SJSA1 (cell line): ENCODE measurements at regions not wholly inside any gene's neighbourhood (a gene's known extent, or its start where the extent isn't known, plus 50 kb on each side); places are given as distances from the start of the nearest gene placed in this dataset.

Source experiments
- DNase-seq, 2 experiments: peaks; one replicate each; pipeline ENCODE4 v3.0.0-alpha.2; 2015 to 2020; ENCODE audit warnings: low spot score in 2 of 2, low read depth in 1 of 2
- H3K27ac ChIP-seq: fragments of 250-450 bp; sonication (Bioruptor Pico); 2 replicates; pipeline ENCODE4 v1.5.1; 2020; ENCODE audit warnings: mild to moderate bottlenecking, moderate library complexity
- H3K27me3 ChIP-seq: fragments of 250-450 bp; sonication (Bioruptor Pico); replicated peaks from 2 replicates; pipeline ENCODE4 v1.5.1; 2020; ENCODE audit warnings: mild to moderate bottlenecking, moderate library complexity
- H3K36me3 ChIP-seq: fragments of 250-450 bp; sonication (Bioruptor Pico); 2 replicates; pipeline ENCODE4 v1.5.1; 2020; ENCODE audit warnings: mild to moderate bottlenecking
- H3K4me1 ChIP-seq: fragments of 250-450 bp; sonication (Bioruptor Pico); replicated peaks from 2 replicates; pipeline ENCODE4 v1.6.1; 2021; ENCODE audit warnings: mild to moderate bottlenecking
- H3K4me3 ChIP-seq: fragments of 250-450 bp; sonication (Bioruptor Pico); 2 replicates; pipeline ENCODE4 v1.5.1; 2020; ENCODE audit warnings: mild to moderate bottlenecking
- H3K9me3 ChIP-seq: fragments of 250-450 bp; sonication (Bioruptor Pico); replicated peaks from 2 replicates; pipeline ENCODE4 v1.5.1; 2020; ENCODE audit warnings: mild to moderate bottlenecking

GRCh38 chr7:20267482-20267881 lies 50.3 kb upstream of the MACC1 start:
- H3K27me3 ChIP-seq, result no peaks in the 10 kb centered on the region
- DNase-seq, result no peak
- peaks cover 24% of the 10 kb centered on the region for H3K4me1 ChIP-seq
- no peak overlapping the region for H3K4me3 ChIP-seq
- H3K27ac ChIP-seq, result no peak overlapping the region
- no peaks in the 10 kb centered on the region for H3K9me3 ChIP-seq
- H3K36me3 ChIP-seq, result no peaks in the 10 kb centered on the region

- peaks cover 24% of the 10 kb centered on the region for H3K4me1 ChIP-seq
- no peak overlapping the region for H3K27ac ChIP-seq
- no peaks in the 10 kb centered on the region for H3K36me3 ChIP-seq
- no peak overlapping the region for H3K4me3 ChIP-seq
- no peaks in the 10 kb centered on the region for H3K27me3 ChIP-seq
- peak in 1 of 2 experiments; percentile 39 for DNase-seq
- H3K9me3 ChIP-seq, result no peaks in the 10 kb centered on the region
These were observed 51.6 kb upstream of the MACC1 start for GRCh38 chr7:20268824-20269223.

DNA sequence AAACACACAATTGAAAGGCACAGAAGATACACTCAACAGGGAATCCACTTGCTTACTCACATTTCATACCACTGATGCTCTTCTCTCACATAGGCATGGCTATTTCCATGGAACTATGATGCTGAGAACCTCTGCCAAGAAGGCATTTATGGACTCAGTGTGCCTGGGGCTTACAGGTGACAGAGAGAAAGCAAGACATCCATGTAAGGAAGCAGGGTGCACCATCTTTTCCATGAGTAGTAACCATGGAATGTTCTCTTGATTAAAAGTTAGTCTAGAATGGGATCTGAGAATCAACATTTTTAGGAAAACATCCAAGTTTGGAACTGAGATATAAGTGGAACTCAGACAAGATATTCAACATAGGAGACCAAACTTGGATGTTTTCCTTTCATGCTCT lies 52.5 kb upstream of the MACC1 start:
- Histone ChIP-seq H3K4me1 (peaks cover 24% of the 10 kb centered on the region), H3K4me3 (no peak overlapping the region)

DNA sequence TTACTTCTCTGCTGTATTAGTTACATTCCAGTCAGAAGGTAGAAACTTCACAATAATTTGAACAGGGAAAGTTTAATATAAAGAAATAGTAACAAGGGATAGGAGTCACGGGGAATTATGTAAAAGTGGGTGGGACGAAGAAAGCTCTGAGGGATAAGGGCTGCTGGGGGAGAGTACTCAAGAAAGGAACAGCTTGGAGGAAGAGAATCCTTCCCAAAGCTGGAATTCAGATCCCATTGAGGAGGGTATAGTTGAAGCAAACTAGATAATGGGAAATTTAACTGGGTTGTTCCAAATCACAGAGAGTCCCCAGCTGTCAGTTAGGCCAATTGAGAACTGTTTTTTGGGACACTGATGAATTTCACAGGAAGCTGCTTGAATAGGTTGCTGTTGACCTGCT lies 53.2 kb upstream of the MACC1 start:
- Histone ChIP-seq H3K27ac (no peak overlapping the region), H3K9me3 (no peaks in the 10 kb centered on the region), H3K27me3 (no peaks in the 10 kb centered on the region), H3K4me3 (no peak overlapping the region), H3K4me1 (peaks cover 24% of the 10 kb centered on the region), H3K36me3 (no peaks in the 10 kb centered on the region)
- no peak for DNase-seq

More for the DNA sequence above, 52.5 kb upstream of the MACC1 start:
- no peaks in the 10 kb centered on the region for H3K9me3 ChIP-seq
- no peaks in the 10 kb centered on the region for H3K27me3 ChIP-seq
- no peak overlapping the region for H3K27ac ChIP-seq
- no peak for DNase-seq
- no peaks in the 10 kb centered on the region for H3K36me3 ChIP-seq

GRCh38 chr7:20270867-20271266 lies 53.7 kb upstream of the MACC1 start:
- Histone ChIP-seq H3K9me3 (no peaks in the 10 kb centered on the region), H3K27me3 (no peaks in the 10 kb centered on the region), H3K27ac (no peak overlapping the region), H3K4me1 (peaks cover 24% of the 10 kb centered on the region), H3K36me3 (no peaks in the 10 kb centered on the region), H3K4me3 (no peak overlapping the region)
- DNase-seq, result no peak

DNA sequence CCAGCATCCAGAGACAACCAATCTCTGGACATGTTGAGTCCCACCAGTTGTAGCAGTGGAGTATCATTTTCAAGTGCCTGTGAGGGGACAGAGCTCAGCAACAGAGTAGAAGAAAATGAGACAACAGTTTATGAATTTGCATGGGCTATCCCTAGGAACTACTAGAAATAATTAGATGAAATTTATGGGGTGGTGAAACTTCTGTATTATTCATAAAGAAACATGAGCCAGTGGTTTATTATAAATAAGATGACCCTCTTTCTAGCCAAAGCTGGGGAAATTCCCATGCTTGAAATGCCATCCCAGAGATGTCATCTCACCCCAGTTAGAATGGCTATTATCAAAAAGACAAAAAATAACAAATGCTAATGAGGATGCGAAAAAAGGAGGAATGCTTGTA lies 55.1 kb upstream of the ITGB8 start:
- Histone ChIP-seq H3K27me3 (no peaks in the 10 kb centered on the region), H3K27ac (no peak overlapping the region), H3K4me1 (peaks cover 6% of the 10 kb centered on the region; the same call in 1 of the 2 replicates), H3K4me3 (no peak overlapping the region), H3K36me3 (no peaks in the 10 kb centered on the region), H3K9me3 (no peaks in the 10 kb centered on the region)
- DNase-seq, result no peak

DNA sequence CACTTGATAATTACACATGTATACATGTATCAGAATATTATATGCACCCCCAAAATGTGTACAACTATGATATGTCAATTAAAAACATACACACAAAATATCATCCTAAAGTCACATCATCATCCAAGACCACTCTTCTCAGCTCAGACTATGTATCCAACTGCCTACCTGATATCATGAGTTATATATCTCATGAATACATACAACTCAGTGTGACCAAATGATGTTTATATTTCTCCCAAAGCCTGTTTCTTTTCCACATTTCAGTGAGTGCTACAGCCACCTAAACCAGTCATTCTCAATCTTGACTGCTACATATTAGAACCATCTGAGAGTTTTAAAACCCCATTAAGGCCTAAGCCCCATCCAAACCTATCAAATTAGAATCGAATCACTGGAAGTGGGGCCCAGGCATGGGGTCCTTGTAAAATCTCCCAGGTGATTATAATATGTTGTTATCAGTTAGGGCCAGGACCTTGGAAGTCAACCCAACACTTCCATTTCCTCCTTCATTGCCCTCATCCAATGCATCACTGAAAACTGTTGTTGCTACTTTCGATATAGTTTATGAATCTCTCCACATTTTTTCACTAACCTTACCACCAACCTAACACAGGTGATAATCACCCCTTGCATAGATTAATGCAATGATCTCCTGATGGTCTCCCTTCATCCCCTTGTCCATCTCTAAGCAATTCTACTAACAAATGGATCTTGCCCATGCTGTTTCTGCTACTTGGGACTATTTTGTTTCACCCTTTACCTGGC lies 53.8 kb upstream of the ITGB8 start:
- DNase-seq, result no peak
- Histone ChIP-seq H3K36me3 (no peaks in the 10 kb centered on the region), H3K27me3 (no peaks in the 10 kb centered on the region), H3K4me3 (no peak overlapping the region), H3K4me1 (peaks cover 13% of the 10 kb centered on the region), H3K9me3 (no peaks in the 10 kb centered on the region), H3K27ac (no peak overlapping the region)

- Histone ChIP-seq H3K27ac (no peak overlapping the region), H3K9me3 (no peaks in the 10 kb centered on the region), H3K4me1 (peaks cover 17% of the 10 kb centered on the region), H3K4me3 (no peak overlapping the region), H3K36me3 (no peaks in the 10 kb centered on the region), H3K27me3 (no peaks in the 10 kb centered on the region)
- no peak for DNase-seq
These were observed 50.7 kb upstream of the ITGB8 start for GRCh38 chr7:20279979-20280378.

DNA sequence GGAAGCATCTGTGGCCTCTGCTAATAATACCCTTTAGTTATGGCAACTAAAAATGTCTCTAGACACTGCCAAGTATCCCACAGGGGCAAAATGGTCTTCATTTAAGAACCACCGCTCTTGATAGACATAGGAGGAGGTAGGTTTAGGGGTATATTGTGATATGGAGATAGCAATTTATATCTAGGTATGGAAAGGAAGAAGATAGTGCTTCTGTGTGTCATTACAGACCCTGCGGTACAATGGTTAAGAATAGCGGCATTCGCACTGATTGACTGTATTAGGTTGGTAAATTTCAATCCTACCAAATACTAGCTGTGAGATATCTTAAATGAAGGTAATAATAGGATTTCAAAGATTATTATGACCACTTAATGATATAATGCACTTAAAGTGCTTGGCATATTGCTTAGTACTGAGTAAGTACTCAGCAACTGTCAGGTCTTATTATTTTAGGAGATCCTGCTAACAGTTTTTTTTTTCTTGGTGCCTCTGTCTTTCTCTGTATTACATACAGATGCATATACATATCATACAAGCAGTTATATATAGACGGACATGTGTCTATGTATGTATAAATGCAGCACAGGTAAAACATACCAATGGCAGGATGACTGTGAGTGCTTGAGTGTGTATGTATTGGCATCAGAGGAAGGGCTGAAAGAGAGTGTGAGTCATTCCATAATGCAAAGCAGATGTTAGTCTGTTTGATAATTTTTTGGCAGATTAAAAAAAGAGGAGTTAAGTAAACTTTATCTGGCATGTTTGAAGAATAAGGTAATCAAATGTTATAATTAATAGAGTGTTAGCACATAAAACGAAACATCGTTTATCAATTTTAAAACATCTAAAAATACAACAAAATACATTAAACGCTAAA lies 50.0 kb upstream of the ITGB8 start:
- Histone ChIP-seq H3K27me3 (no peaks in the 10 kb centered on the region), H3K9me3 (no peaks in the 10 kb centered on the region), H3K4me1 (peaks cover 17% of the 10 kb centered on the region), H3K27ac (no peak overlapping the region), H3K4me3 (no peak overlapping the region), H3K36me3 (no peaks in the 10 kb centered on the region)
- DNase-seq, result peak in 1 of 2 experiments; percentile 70
